ENCODE measurements at regions not wholly inside any gene's neighbourhood (a gene's known extent, or its start where the extent isn't known, plus 50 kb on each side); places are given as distances from the start of the nearest gene placed in this dataset.
A peak's percentile ranks its signal among the peaks of the same experiment; 100 is the strongest.
"Not testable (repeated sequence)": the region's sequence is repeated elsewhere in the genome, so short reads cannot be mapped to it uniquely, and the experiment has no call there.

DNA sequence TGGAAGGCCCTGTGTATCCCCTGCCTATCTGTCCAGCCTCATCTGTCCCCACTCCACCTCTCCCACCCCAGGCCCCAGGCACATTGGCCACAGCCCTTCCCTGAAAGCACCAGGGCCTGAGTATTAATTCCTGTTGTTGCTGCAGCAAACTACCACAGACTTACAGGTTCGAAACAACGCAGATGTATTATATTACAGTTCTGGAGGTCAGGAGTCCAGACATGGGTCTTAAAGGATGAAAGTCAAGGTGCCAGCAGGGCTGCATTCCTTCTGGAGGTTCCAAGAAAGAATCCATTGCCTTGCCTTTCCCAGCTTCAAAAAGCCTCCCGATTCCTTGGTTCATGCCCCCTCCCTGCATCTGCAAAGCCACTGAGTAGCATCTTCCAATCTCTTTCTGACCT lies 78.7 kb upstream of the LAPTM4A start:
- no peak for DNase-seq

DNA sequence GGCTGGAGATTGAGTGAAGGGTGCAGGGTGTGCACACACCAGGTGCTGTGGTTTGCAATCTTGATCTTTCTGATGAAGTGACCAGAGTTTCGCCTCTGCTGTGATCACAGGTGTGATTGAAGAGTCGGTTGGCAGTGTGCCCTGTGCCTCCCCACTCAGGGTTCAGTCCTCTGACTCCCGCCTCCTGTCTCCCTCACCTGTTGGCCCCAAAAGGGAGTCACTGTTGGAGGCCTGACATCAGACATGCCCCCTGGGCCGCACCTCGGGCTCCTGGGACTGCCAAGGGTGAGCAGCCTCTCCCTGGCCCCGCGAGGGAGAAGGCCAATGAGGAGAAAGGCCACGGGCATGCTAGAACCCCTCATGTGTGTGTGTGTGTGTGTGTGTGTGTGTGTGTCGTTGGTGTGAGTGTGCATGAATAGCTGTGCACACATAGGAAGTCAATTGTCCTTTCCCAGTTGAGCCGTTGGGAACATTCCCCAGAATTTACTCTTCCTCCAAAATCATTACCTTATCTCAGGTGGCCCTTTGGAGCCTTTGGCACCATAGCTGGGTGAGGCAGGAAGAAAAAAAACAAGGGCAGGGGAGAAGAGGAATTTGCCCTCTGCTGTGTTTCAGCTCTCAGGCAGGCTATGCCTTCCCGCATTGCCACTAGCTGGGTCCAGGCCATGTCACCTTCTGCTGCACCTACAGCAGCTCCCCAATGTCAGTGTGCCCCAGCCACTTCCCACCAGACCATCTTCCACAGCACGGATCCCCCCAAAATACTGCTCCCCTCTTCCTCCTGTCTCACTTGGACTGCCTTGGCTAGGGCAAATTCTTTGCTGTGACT lies 78.1 kb upstream of the LAPTM4A start:
- no peak for DNase-seq

DNA sequence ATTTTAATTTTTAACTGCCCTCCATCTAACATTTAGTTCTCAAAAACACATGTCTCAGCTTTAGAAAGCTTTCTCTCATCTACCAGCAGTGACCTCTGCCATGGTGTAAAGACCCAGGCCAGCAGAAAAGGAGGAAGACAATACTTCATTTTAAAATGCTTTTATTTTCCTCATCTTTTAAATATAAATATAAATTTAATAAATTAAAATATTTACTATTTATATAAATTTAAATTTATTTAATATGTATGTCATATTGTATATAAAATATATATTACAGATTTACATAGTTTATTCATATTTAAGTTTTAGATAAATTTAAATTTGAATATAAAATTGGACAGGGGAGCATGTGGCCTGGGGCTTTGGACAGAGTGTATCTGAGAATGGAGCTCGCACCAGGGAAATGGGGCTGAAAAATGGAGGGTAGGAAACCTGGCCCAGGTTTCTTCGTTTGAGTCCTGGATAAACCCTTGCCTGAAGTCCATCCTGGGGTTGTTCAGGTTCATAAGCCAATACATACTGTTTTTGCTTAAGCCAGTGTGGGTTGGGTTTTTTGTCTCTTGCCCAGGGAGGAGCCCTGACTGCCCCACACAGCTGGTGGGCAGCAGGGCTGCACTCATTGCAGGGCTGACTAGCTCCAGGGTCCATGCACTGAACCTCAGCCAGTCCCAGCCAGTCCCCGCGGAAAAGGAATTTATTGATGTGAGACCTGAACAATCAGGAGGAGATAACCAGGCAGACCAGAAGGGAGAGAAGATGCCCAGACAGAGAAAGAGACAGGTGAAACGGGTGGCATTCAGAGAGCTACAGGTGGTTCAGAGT lies 77.3 kb upstream of the LAPTM4A start:
- no peak for DNase-seq

DNA sequence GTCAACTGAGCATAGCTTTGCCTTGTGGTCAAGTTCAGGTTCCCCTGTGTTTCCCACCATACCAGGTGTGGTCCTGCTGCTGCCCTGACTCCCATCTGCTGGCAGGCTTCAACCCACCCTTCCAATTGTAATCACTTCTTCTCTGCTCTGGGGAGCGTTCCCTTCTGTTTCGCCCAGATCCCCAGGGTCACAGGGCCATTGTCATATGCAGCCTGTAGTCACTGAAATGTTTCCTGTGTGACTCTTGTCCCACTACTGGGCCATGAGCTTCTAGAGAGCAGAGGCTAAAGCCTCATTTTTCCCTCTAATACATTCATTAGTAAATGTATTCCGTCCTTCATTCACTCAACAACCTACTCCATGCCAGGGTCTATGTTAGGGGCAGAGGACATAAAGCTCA lies 75.0 kb upstream of the LAPTM4A start:
- no peak for DNase-seq

DNA sequence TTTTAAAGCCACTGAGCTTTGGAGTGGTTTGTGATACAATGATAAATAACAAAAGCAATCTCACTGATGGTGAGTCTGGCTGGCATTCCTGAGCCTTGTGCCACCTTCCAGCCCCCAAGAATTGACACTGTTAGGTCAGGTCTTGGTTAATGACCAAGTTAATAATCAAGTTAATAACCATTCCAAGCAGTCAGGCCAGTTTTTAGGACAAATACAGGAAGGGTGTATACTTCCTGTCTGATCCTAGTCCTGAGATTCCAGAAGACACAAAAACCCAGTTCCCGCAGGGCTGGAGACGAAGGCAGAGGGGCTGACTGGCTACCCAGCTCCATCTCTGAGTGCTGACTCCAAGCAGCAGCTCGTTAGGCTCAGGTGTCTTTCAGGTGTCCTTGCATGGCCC lies 74.6 kb upstream of the LAPTM4A start:
- no peak for DNase-seq

- no peak for DNase-seq
Measured at GRCh38 chr2:20125616-20126015, 74.2 kb upstream of the LAPTM4A start.

GRCh38 chr2:20125164-20125563 lies 73.7 kb upstream of the LAPTM4A start:
- no peak for DNase-seq

DNA sequence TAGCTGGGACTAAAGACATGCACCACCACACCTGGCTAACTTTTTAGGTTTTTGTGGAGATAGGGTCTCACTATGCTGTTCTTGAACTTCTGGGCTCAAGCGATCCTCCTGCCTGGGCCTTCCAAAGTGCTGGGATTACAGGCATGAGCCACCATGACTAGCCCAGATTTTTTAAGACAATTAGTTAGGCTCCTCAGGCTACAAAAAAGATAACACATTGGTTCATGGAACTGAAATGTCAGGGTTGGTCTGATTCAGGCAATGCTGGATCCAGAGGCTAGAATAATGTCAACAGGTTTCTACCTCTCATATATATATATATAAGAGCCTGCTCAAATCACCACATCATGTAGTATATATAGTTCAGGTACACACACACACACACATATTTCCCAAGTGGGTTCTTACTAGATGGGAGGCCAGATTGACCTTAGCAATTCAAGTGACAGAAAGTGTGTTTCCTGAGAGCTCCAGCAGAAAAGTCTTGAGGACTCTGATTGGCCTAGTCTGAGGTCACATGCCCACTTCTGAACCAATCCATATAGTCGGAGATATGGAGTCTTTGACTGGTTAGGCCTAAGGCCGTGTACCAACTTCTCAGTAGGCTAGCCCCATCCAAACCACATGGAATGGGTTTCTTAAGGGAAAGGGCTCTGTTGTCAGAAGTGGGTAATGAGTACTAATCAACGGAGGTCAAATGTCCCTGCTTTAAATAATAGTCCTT lies 72.6 kb upstream of the LAPTM4A start:
- DNase-seq = no peak

GRCh38 chr2:20122864-20123263 lies 71.4 kb upstream of the LAPTM4A start:
- no peak for DNase-seq

GRCh38 chr2:20120569-20121416 lies 69.4 kb upstream of the LAPTM4A start:
- DNase-seq = no peak

DNA sequence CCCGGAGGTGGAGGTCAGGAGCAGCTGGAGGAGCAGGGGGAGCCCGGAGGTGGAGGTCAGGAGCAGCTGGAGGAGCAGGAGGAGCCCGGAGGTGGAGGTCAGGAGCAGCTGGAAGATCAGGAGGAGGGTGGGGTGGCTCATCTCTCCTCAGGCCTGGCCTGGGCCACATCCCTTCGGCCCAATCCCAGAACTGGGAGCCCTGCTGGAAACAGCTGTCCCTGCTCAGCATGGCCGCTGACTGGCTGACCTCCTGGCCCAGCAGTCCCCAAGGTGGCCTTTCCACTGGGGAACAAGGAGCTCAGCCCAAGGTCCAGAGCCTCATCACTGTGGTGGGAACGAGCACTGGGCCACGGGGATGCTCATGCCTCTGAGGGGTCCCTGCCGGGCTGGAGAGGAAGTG lies 66.6 kb upstream of the LAPTM4A start:
- no peak for DNase-seq

- peak; percentile 56 for DNase-seq
Measured at GRCh38 chr2:20115902-20116301, 64.5 kb upstream of the LAPTM4A start.

GRCh38 chr2:20115374-20115773 lies 63.9 kb upstream of the LAPTM4A start:
- DNase-seq = no peak

- no peak for DNase-seq
Measured at GRCh38 chr2:20113986-20114938, 62.8 kb upstream of the LAPTM4A start.

GRCh38 chr2:20113004-20113796 lies 61.8 kb upstream of the LAPTM4A start:
- DNase-seq = no peak

DNA sequence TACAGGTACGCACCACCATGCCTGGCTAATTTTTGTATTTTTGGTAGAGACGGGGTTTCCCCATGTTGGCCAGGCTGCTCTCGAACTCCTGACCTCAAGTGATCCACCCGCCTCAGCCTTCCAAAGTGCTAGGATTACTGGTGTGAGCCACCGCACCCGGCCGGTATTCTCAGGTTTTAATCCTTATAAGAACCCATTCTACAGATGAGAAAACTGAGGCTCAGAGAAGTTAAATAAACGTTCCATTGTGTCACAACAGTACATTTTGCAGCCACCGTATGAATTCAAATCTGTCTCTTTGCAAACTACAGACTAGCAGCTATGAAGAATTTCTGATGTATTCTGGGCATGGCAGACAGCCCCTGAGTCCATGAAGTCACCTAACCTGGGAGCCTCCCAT lies 60.9 kb upstream of the LAPTM4A start:
- DNase-seq = not testable (repeated sequence)

GRCh38 chr2:20111311-20112131 lies 60.1 kb upstream of the LAPTM4A start:
- no peak for DNase-seq

DNA sequence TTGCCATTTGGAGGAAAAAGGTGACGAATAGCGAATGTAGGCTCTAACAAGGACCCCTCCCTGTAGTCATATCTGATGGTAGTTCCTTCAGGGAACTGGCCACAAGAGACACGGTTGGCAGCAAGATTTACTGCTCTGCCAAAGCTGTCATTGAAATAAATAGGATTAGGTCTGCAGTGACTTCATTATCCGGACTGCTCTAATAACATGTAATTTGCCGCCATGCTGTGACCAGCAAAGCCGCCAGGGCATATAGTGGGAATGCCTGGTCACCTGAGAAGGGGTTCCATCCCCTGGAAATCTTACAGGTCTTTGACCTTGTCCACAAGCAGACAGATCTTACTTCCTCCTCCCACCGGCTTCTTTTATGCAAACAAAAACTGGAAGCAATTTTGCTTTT lies 59.4 kb upstream of the LAPTM4A start:
- DNase-seq = no peak

GRCh38 chr2:20110383-20110782 lies 59.0 kb upstream of the LAPTM4A start:
- no peak for DNase-seq

Measured in hematopoietic multipotent progenitor cell treated with erythropoietin and hydrocortisone succinate and interleukin-3 and kit ligand, for 6 days (in vitro differentiated cells).